ENCODE measurements at regions not wholly inside any gene's neighbourhood (a gene's known extent, or its start where the extent isn't known, plus 50 kb on each side); places are given as distances from the start of the nearest gene placed in this dataset.

DNA sequence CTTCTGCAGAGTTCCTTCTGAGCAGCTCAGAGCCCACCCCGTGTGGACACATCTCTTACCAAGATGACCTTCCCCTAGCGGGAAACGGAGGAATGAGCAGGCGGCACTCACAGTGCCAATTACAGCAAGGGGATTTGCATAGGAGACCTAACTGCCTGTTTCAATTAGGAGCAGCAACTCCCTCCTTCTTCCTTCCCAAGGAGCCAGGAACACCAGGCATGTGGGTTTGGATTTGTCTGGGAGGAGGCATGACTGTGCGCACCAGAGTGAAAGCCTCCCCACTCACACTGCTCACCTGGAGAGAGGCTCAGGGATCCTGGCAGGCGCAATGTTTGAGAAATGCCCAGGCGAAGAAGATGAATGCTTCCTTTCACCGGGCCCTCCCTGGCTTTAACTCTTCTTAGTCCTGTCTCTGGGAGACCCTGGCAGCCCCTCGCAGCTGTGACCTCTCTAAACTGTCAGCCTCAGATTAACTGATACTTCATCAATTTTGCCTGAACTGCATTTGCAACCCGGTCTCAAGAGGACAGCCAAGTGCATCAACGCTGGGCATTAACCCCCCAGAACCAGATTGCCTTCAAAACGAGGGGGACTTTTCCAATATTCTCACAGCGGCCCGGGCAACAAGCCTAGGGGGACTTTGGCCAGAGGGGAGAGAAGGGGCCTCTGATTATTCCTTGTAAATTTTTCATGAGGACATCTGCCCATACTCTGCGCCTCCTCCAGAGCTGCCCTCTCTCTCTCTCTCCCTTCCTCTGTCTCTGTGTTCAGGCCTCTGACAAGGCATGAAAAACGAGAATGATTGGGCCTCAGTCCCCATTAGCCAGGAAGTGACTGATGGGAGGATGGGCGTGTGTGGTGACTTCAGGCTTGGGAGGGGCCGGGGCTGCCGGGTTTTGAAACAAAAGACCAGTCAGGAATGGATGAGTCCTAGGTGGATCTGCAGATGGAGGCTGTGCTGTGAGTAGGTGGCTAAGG, 93.8 kb downstream of the CMPK2 start:
- no peak for TF ChIP-seq FOSL2 (IDR thresholded peaks at IDR 0.05; ENCODE audit: borderline replicate concordance, low read depth)
- TF ChIP-seq GATA2 (CRISPR knock-in tag; IDR thresholded peaks at IDR 0.05): no peak
- no peak for TF ChIP-seq NFIC (IDR thresholded peaks at IDR 0.05; ENCODE audit: borderline replicate concordance)
- TF ChIP-seq, protein P1, sequence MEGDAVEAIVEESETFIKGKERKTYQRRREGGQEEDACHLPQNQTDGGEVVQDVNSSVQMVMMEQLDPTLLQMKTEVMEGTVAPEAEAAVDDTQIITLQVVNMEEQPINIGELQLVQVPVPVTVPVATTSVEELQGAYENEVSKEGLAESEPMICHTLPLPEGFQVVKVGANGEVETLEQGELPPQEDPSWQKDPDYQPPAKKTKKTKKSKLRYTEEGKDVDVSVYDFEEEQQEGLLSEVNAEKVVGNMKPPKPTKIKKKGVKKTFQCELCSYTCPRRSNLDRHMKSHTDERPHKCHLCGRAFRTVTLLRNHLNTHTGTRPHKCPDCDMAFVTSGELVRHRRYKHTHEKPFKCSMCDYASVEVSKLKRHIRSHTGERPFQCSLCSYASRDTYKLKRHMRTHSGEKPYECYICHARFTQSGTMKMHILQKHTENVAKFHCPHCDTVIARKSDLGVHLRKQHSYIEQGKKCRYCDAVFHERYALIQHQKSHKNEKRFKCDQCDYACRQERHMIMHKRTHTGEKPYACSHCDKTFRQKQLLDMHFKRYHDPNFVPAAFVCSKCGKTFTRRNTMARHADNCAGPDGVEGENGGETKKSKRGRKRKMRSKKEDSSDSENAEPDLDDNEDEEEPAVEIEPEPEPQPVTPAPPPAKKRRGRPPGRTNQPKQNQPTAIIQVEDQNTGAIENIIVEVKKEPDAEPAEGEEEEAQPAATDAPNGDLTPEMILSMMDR (IDR thresholded peaks at IDR 0.05): no peak
- no peak for TF ChIP-seq RXRA (IDR thresholded peaks at IDR 0.05; ENCODE audit: borderline replicate concordance, low read depth)
- TF ChIP-seq POLR2AphosphoS5 (IDR thresholded peaks at IDR 0.05; ENCODE audit: low read depth, low read length): no peak
- TF ChIP-seq EP300 (IDR thresholded peaks at IDR 0.05; ENCODE audit: borderline replicate concordance in 1 of 2, low read depth in 1 of 2, low read length in 1 of 2): no peak
- TF ChIP-seq ELF1 (IDR thresholded peaks at IDR 0.05): no peak
- TF ChIP-seq, protein P2, sequence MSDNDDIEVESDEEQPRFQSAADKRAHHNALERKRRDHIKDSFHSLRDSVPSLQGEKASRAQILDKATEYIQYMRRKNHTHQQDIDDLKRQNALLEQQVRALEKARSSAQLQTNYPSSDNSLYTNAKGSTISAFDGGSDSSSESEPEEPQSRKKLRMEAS (IDR thresholded peaks at IDR 0.05; ENCODE audit: low read depth): no peak
- no peak for TF ChIP-seq RFX5 (IDR thresholded peaks at IDR 0.05; ENCODE audit: low read length)

Measured in SK-N-SH (cell line).